GM12878 (cell line): ENCODE measurements at regions not wholly inside any gene's neighbourhood (a gene's known extent, or its start where the extent isn't known, plus 50 kb on each side); places are given as distances from the start of the nearest gene placed in this dataset.

Experiments
- ATAC-seq: fragments of 200-7000 bp; cut with Tn5 transposase; 3 replicates; pipeline ENCODE4 v1.9.1; 2020; ENCODE audit warnings: mild to moderate bottlenecking, moderate library complexity
- BruUV-seq: library from RNA; stranded (reverse); fragments of 400-500 nt; replicated peaks from 2 replicates; lab custom pipeline; 2021; lab: Mats Ljungman, UMichigan
- CTCF ChIA-PET: fragments of 300-600 bp; sonication (Branson Sonifier 250); formaldehyde crosslinking; extraction: SDS; loops from one replicate; lab custom pipeline; 2021; ENCODE audit warnings: inconsistent platforms; lab: Yijun Ruan, JAX
- POLR2A ChIA-PET: fragments of 350-600 bp; formaldehyde crosslinking; extraction: SDS; loops from one replicate; lab custom pipeline; 2021; ENCODE audit warnings: inconsistent platforms; lab: Charles Lee
- RAD21 ChIA-PET: fragments of 300-600 bp; sonication (Branson Sonifier 250); formaldehyde crosslinking; loops from one replicate; lab custom pipeline; 2023; ENCODE audit warnings: antibody characterized with exemption; ENCODE audit not compliant: unreplicated experiment; lab: Charles Lee
- SMC1A ChIA-PET: fragments of 300-600 bp; sonication (Branson Sonifier 250); formaldehyde crosslinking; loops from one replicate; lab custom pipeline; 2023; ENCODE audit not compliant: unreplicated experiment, uncharacterized antibody; lab: Charles Lee
- DNase-seq: peaks from one replicate; pipeline ENCODE4 v3.0.0-alpha.2; 2011; ENCODE audit warnings: low read depth, low spot score
- FAIRE-seq: peaks from 3 replicates; lab custom pipeline; 2011; peaks lifted over from hg19 to GRCh38; lab: Jason Lieb, UNC
- H2AFZ ChIP-seq: 2 replicates; pipeline ENCODE4 v1.6.0; 2011; ENCODE audit warnings: low read depth, low read length, control low read depth; ENCODE audit not compliant: control insufficient read depth
- H3K27ac ChIP-seq: 2 replicates; pipeline ENCODE4 v1.5.1; 2011; ENCODE audit warnings: control low read depth; ENCODE audit not compliant: control insufficient read depth, insufficient read depth
- H3K27me3 ChIP-seq, 2 experiments: replicated peaks in 1 of 2; 2 replicates each; pipeline versions ENCODE4 v1.6.0 to v1.6.1; 2011; ENCODE audit warnings: low read length in 1 of 2; ENCODE audit not compliant: control insufficient read depth in 2 of 2, insufficient read depth in 2 of 2
- H3K36me3 ChIP-seq, 2 experiments: 2 replicates each; pipeline ENCODE4 v1.5.1; 2011; ENCODE audit warnings: low read length in 1 of 2; ENCODE audit not compliant: control insufficient read depth in 2 of 2, insufficient read depth in 2 of 2
- H3K4me1 ChIP-seq: 2 replicates; pipeline ENCODE4 v1.6.1; 2011; ENCODE audit warnings: mild to moderate bottlenecking, low read length, moderate library complexity, mixed read lengths; ENCODE audit not compliant: control insufficient read depth, insufficient read depth
- H3K4me2 ChIP-seq: 2 replicates; pipeline ENCODE4 v1.6.0; 2011; ENCODE audit warnings: control low read depth; ENCODE audit not compliant: control insufficient read depth, insufficient read depth
- H3K4me3 ChIP-seq: fragments of 200-600 bp; sonication (generic); 2 replicates; pipeline ENCODE4 v1.5.1; 2016
- H3K79me2 ChIP-seq: 2 replicates; pipeline ENCODE4 v1.6.0; 2011; ENCODE audit warnings: low read length; ENCODE audit not compliant: control insufficient read depth, insufficient read depth
- H3K9ac ChIP-seq: 2 replicates; pipeline ENCODE4 v1.8.0; 2011; ENCODE audit warnings: low read length, control low read depth, mixed read lengths; ENCODE audit not compliant: control insufficient read depth, insufficient read depth
- H3K9me3 ChIP-seq: replicated peaks from 3 replicates; pipeline ENCODE4 v1.5.1; 2011; ENCODE audit warnings: mild to moderate bottlenecking, low read length; ENCODE audit not compliant: control insufficient read depth, insufficient read depth
- H4K20me1 ChIP-seq: 2 replicates; pipeline ENCODE4 v1.6.0; 2011; ENCODE audit not compliant: control insufficient read depth, insufficient read depth
- ATF7 ChIP-seq: fragments of 450-650 bp; IDR thresholded peaks from 2 replicates; pipeline ENCODE4 v1.6.1; 2016; ENCODE audit warnings: low read depth, mild to moderate bottlenecking
- EZH2 ChIP-seq: IDR thresholded peaks from 2 replicates; pipeline ENCODE4 v1.6.1; 2012; ENCODE audit warnings: low read depth, mild to moderate bottlenecking, control low read depth, inconsistent platforms, low read length, borderline replicate concordance; ENCODE audit not compliant: control insufficient read depth
- IKZF1 ChIP-seq: fragments of 450-650 bp; conservative IDR thresholded peaks from 2 replicates; pipeline ENCODE4 v1.6.1; 2017; ENCODE audit warnings: antibody characterized with exemption, mild to moderate bottlenecking
- JUND ChIP-seq: IDR thresholded peaks from 2 replicates; pipeline ENCODE4 v1.6.1; 2012; ENCODE audit warnings: low read depth, mild to moderate bottlenecking, low read length, improper control_type of control experiment, moderate library complexity
- MYC ChIP-seq: IDR thresholded peaks from 2 replicates; pipeline ENCODE4 v1.6.1; 2011; ENCODE audit warnings: mild to moderate bottlenecking, low read length, moderate library complexity, inconsistent platforms; ENCODE audit not compliant: insufficient read depth, insufficient replicate concordance, insufficient read length, severe bottlenecking
- PML ChIP-seq: IDR thresholded peaks from 2 replicates; pipeline ENCODE4 v1.6.1; 2012; ENCODE audit warnings: low read length, inconsistent platforms
- POLR2AphosphoS2 ChIP-seq: IDR thresholded peaks from 2 replicates; pipeline ENCODE4 v1.6.1; 2011; ENCODE audit warnings: low read depth, mild to moderate bottlenecking, low read length, improper control_type of control experiment, moderate library complexity
- RAD51 ChIP-seq: fragments of 450-650 bp; IDR thresholded peaks from 2 replicates; pipeline ENCODE4 v1.6.1; 2016; ENCODE audit warnings: moderate library complexity, mild to moderate bottlenecking, inconsistent platforms
- RB1 ChIP-seq: fragments of 450-650 bp; formaldehyde crosslinking; IDR thresholded peaks from 2 replicates; pipeline ENCODE4 v1.6.1; 2017; ENCODE audit warnings: mild to moderate bottlenecking, borderline replicate concordance
- SIN3A ChIP-seq: IDR thresholded peaks from 2 replicates; pipeline ENCODE4 v1.6.1; 2012; ENCODE audit warnings: low read depth, low read length, improper control_type of control experiment
- SREBF1 ChIP-seq: IDR thresholded peaks from 2 replicates; pipeline ENCODE4 v1.6.1; 2012; ENCODE audit warnings: mild to moderate bottlenecking, low read length
- SREBF2 ChIP-seq: IDR thresholded peaks from 2 replicates; pipeline ENCODE4 v1.6.1; 2012; ENCODE audit warnings: mild to moderate bottlenecking, low read length
- TCF3 ChIP-seq: IDR thresholded peaks from 2 replicates; pipeline ENCODE4 v1.6.1; 2012; ENCODE audit warnings: low read depth, mild to moderate bottlenecking, low read length, borderline replicate concordance; ENCODE audit not compliant: insufficient read depth
- ZNF24 ChIP-seq: fragments of 450-650 bp; IDR thresholded peaks from 2 replicates; pipeline ENCODE4 v1.6.1; 2017; ENCODE audit warnings: antibody characterized with exemption, mild to moderate bottlenecking
- ZSCAN29 ChIP-seq: fragments of 450-650 bp; IDR thresholded peaks from 2 replicates; pipeline ENCODE4 v1.6.1; 2017; ENCODE audit warnings: mild to moderate bottlenecking, moderate library complexity
- WGBS: methylation state at CpG from one replicate; pipeline ENCODE4 v1.1.6; 2016; ENCODE audit warnings: low lambda C conversion rate; ENCODE audit not compliant: insufficient replicate concordance, insufficient coverage; ENCODE audit errors: missing lambda C conversion rate; 5-methylcytosine and 5-hydroxymethylcytosine counted together
- in situ Hi-C: fragments of 300-500 bp; cut with MboI; formaldehyde crosslinking; loops from 9 replicates; pipeline ENCODE4 v1.14.3; 2018; ENCODE audit warnings: mixed read lengths
- intact Hi-C: fragments of 100-400 bp; cut with micrococcal nuclease; formaldehyde crosslinking; loops from one replicate; pipeline ENCODE4 v1.14.2; 2022; ENCODE audit not compliant: unreplicated experiment
- TF ChIP-seq, protein P1 (sequence below): fragments of 450-650 bp; IDR thresholded peaks from 2 replicates; pipeline ENCODE4 v1.6.1; 2017; ENCODE audit warnings: mild to moderate bottlenecking, moderate library complexity
- TF ChIP-seq, protein P2 (sequence below): IDR thresholded peaks from 2 replicates; pipeline ENCODE4 v1.6.1; 2011; ENCODE audit warnings: borderline replicate concordance, low read depth, mild to moderate bottlenecking, moderate library complexity, low read length; ENCODE audit not compliant: insufficient read depth, poor library complexity, severe bottlenecking
- TF ChIP-seq, protein P3 (sequence below): fragments of 450-650 bp; IDR thresholded peaks from 2 replicates; pipeline ENCODE4 v1.6.1; 2017; ENCODE audit warnings: borderline replicate concordance

DNA sequence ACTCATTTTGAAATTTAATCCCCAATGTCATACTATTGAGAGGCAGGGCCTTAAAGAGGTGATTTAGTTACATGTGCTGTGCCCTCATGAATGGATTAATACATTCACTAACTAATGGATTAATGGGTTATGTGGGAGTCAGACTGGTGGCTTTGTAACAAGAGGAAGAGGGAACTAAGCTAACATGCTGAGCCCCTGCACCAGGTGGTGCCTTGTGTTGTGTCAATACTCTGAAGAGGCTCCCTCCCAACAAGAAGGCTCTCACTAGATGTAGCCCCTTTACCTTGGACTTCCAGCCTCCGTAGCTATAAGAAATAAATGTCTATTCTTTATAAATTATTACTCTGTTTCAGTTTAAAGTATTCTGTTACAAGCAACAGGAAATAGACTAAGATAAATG, 411.9 kb upstream of the EMCN start (continued):
- TF ChIP-seq, protein P1, sequence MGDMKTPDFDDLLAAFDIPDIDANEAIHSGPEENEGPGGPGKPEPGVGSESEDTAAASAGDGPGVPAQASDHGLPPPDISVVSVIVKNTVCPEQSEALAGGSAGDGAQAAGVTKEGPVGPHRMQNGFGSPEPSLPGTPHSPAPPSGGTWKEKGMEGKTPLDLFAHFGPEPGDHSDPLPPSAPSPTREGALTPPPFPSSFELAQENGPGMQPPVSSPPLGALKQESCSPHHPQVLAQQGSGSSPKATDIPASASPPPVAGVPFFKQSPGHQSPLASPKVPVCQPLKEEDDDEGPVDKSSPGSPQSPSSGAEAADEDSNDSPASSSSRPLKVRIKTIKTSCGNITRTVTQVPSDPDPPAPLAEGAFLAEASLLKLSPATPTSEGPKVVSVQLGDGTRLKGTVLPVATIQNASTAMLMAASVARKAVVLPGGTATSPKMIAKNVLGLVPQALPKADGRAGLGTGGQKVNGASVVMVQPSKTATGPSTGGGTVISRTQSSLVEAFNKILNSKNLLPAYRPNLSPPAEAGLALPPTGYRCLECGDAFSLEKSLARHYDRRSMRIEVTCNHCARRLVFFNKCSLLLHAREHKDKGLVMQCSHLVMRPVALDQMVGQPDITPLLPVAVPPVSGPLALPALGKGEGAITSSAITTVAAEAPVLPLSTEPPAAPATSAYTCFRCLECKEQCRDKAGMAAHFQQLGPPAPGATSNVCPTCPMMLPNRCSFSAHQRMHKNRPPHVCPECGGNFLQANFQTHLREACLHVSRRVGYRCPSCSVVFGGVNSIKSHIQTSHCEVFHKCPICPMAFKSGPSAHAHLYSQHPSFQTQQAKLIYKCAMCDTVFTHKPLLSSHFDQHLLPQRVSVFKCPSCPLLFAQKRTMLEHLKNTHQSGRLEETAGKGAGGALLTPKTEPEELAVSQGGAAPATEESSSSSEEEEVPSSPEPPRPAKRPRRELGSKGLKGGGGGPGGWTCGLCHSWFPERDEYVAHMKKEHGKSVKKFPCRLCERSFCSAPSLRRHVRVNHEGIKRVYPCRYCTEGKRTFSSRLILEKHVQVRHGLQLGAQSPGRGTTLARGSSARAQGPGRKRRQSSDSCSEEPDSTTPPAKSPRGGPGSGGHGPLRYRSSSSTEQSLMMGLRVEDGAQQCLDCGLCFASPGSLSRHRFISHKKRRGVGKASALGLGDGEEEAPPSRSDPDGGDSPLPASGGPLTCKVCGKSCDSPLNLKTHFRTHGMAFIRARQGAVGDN, result no peak
- no peak for TF ChIP-seq EZH2
- no peak for TF ChIP-seq ZSCAN29
- no peak for TF ChIP-seq JUND
- no peak for TF ChIP-seq SREBF2

DNA sequence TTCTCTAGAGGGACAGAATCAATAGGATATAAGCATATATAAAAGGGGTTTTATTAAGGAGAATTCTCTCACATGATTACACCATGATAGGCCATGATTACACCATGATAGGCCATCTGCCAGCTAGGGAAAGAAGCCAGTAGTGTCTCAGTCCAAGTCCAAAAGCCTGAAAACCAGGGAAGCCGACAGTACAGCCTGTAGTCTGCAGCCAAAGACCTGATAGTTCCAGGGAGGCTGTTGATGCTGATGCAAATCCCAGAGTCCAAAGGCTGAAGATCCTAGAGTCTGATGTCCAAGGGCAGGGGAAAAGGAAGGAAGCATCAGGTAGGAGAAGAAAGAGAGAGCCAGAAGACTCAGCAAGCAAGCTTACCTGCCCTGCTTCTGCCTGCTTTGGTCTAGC, 411.3 kb upstream of the EMCN start:
- Histone ChIP-seq H3K4me2 (no peak overlapping the region), H3K9me3 (no peaks in the 10 kb centered on the region), H3K79me2 (no peaks in the 10 kb centered on the region), H3K9ac (no peak overlapping the region), H3K27ac (no peak overlapping the region), H4K20me1 (no peaks in the 10 kb centered on the region), H3K4me1 (0 out of 2 replicates have a peak, but pooled peaks cover 3% of the 10 kb centered on the region), H2AFZ (no peak overlapping the region), H3K27me3 (no peaks in the 10 kb centered on the region), H3K4me3 (no peak overlapping the region), H3K36me3 (no peaks in the 10 kb centered on the region)
- RAD21 ChIA-PET, result no interaction called here
- DNase-seq (no peak), ATAC-seq (no peak), FAIRE-seq (no peak)
- CTCF ChIA-PET, result no interaction called here
- POLR2A ChIA-PET, result no interaction called here
- BruUV-seq, result no TSS peak
- in situ Hi-C loops (no loop called here), intact Hi-C loops (no loop called here)
- SMC1A ChIA-PET, result no interaction called here
- WGBS, result 85% methylated on average over 1 of the region's 1 CpG
- TF ChIP-seq, protein P2, sequence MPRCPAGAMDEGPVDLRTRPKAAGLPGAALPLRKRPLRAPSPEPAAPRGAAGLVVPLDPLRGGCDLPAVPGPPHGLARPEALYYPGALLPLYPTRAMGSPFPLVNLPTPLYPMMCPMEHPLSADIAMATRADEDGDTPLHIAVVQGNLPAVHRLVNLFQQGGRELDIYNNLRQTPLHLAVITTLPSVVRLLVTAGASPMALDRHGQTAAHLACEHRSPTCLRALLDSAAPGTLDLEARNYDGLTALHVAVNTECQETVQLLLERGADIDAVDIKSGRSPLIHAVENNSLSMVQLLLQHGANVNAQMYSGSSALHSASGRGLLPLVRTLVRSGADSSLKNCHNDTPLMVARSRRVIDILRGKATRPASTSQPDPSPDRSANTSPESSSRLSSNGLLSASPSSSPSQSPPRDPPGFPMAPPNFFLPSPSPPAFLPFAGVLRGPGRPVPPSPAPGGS, result no peak
- TF ChIP-seq POLR2AphosphoS2 (no peak), MYC (no peak), RB1 (no peak), TCF3 (no peak), SIN3A (no peak), SREBF1 (no peak), RAD51 (no peak), IKZF1 (no peak), ATF7 (no peak), ZNF24 (no peak), PML (no peak)
- TF ChIP-seq, protein P3, sequence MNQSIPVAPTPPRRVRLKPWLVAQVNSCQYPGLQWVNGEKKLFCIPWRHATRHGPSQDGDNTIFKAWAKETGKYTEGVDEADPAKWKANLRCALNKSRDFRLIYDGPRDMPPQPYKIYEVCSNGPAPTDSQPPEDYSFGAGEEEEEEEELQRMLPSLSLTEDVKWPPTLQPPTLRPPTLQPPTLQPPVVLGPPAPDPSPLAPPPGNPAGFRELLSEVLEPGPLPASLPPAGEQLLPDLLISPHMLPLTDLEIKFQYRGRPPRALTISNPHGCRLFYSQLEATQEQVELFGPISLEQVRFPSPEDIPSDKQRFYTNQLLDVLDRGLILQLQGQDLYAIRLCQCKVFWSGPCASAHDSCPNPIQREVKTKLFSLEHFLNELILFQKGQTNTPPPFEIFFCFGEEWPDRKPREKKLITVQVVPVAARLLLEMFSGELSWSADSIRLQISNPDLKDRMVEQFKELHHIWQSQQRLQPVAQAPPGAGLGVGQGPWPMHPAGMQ, result no peak
